ENCODE measurements at regions not wholly inside any gene's neighbourhood (a gene's known extent, or its start where the extent isn't known, plus 50 kb on each side); places are given as distances from the start of the nearest gene placed in this dataset.
A peak's percentile ranks its signal among the peaks of the same experiment; 100 is the strongest.
"Not testable (repeated sequence)": the region's sequence is repeated elsewhere in the genome, so short reads cannot be mapped to it uniquely, and the experiment has no call there.

- Histone ChIP-seq H3K79me2 (ENCODE audit: insufficient read depth, low read length) (peaks cover 10% of the 10 kb centered on the region), H3K4me1 (ENCODE audit: insufficient read depth, low read length) (no peaks in the 10 kb centered on the region), H3K36me3 (ENCODE audit: insufficient read depth, low read length) (peaks cover 17% of the 10 kb centered on the region), H3K27ac (ENCODE audit: low read length) (no peak overlapping the region), H3K4me2 (ENCODE audit: insufficient read depth, low read length) (no peak overlapping the region), H2AFZ (ENCODE audit: low read depth, low read length) (no peak overlapping the region), H3K9me3 (ENCODE audit: insufficient read depth, low read length, severe bottlenecking) (no peaks in the 10 kb centered on the region), H4K20me1 (ENCODE audit: insufficient read depth, low read length) (no peaks in the 10 kb centered on the region), H3K4me3 (ENCODE audit: low read depth in 1 of 2, low read length in 2 of 2) (no peak overlapping the region), H3K9ac (ENCODE audit: low read depth, low read length) (no peak overlapping the region), H3K27me3 (ENCODE audit: insufficient read depth, low read length, poor library complexity) (no peaks in the 10 kb centered on the region)
- no peak for DNase-seq
- ATAC-seq (ENCODE audit: insufficient read depth, low read depth): no peak
- no peak for TF ChIP-seq EZH2 (IDR thresholded peaks at IDR 0.05; ENCODE audit: borderline replicate concordance, low read depth, low read length, severe bottlenecking)
- TF ChIP-seq, protein P1, sequence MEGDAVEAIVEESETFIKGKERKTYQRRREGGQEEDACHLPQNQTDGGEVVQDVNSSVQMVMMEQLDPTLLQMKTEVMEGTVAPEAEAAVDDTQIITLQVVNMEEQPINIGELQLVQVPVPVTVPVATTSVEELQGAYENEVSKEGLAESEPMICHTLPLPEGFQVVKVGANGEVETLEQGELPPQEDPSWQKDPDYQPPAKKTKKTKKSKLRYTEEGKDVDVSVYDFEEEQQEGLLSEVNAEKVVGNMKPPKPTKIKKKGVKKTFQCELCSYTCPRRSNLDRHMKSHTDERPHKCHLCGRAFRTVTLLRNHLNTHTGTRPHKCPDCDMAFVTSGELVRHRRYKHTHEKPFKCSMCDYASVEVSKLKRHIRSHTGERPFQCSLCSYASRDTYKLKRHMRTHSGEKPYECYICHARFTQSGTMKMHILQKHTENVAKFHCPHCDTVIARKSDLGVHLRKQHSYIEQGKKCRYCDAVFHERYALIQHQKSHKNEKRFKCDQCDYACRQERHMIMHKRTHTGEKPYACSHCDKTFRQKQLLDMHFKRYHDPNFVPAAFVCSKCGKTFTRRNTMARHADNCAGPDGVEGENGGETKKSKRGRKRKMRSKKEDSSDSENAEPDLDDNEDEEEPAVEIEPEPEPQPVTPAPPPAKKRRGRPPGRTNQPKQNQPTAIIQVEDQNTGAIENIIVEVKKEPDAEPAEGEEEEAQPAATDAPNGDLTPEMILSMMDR (IDR thresholded peaks at IDR 0.05; ENCODE audit: borderline replicate concordance, extremely low read depth, low read length, poor library complexity, severe bottlenecking): no peak
Measured at GRCh38 chr6:21785164-21785563, 191.6 kb downstream of the SOX4 start.

GRCh38 chr6:21791056-21791455 lies 197.5 kb downstream of the SOX4 start:
- Histone ChIP-seq H3K79me2 (ENCODE audit: insufficient read depth, low read length) (no peaks in the 10 kb centered on the region; the same call in 1 of the 2 replicates), H3K27ac (ENCODE audit: low read length) (no peak overlapping the region)
- ATAC-seq (ENCODE audit: insufficient read depth, low read depth): no peak

GRCh38 chr6:21791581-21791980 lies 198.0 kb downstream of the SOX4 start:
- no peaks in the 10 kb centered on the region for H4K20me1 ChIP-seq (ENCODE audit: insufficient read depth, low read length)
- H3K27ac ChIP-seq (ENCODE audit: low read length): peak overlapping the region; percentile 46; the same call in 1 of the 2 replicates
- H3K79me2 ChIP-seq (ENCODE audit: insufficient read depth, low read length): no peaks in the 10 kb centered on the region; the same call in 1 of the 2 replicates
- H2AFZ ChIP-seq (ENCODE audit: low read depth, low read length): no peak overlapping the region
- no peak for ATAC-seq (ENCODE audit: insufficient read depth, low read depth)
- peaks cover 4% of the 10 kb centered on the region for H3K36me3 ChIP-seq (ENCODE audit: insufficient read depth, low read length)
- H3K4me3 ChIP-seq (ENCODE audit: low read depth in 1 of 2, low read length in 2 of 2): no peak overlapping the region
- DNase-seq: no peak
- no peak overlapping the region for H3K9ac ChIP-seq (ENCODE audit: low read depth, low read length)
- no peak for TF ChIP-seq EZH2 (IDR thresholded peaks at IDR 0.05; ENCODE audit: borderline replicate concordance, low read depth, low read length, severe bottlenecking)
- TF ChIP-seq, protein P1 (IDR thresholded peaks at IDR 0.05; ENCODE audit: borderline replicate concordance, extremely low read depth, low read length, poor library complexity, severe bottlenecking): no peak
- no peak overlapping the region for H3K4me2 ChIP-seq (ENCODE audit: insufficient read depth, low read length)
- H3K27me3 ChIP-seq (ENCODE audit: insufficient read depth, low read length, poor library complexity): no peaks in the 10 kb centered on the region
- H3K9me3 ChIP-seq (ENCODE audit: insufficient read depth, low read length, severe bottlenecking): no peaks in the 10 kb centered on the region
- H3K4me1 ChIP-seq (ENCODE audit: insufficient read depth, low read length): no peaks in the 10 kb centered on the region

More at GRCh38 chr6:21791056-21791455, 197.5 kb downstream of the SOX4 start:
- H4K20me1 ChIP-seq (ENCODE audit: insufficient read depth, low read length): no peaks in the 10 kb centered on the region
- H3K9ac ChIP-seq (ENCODE audit: low read depth, low read length): no peak overlapping the region
- H3K36me3 ChIP-seq (ENCODE audit: insufficient read depth, low read length): peaks cover 6% of the 10 kb centered on the region
- H3K4me3 ChIP-seq (ENCODE audit: low read depth in 1 of 2, low read length in 2 of 2): no peak overlapping the region
- DNase-seq: no peak
- no peaks in the 10 kb centered on the region for H3K4me1 ChIP-seq (ENCODE audit: insufficient read depth, low read length)
- H3K9me3 ChIP-seq (ENCODE audit: insufficient read depth, low read length, severe bottlenecking): no peaks in the 10 kb centered on the region
- no peak overlapping the region for H2AFZ ChIP-seq (ENCODE audit: low read depth, low read length)
- TF ChIP-seq, protein P1 (IDR thresholded peaks at IDR 0.05; ENCODE audit: borderline replicate concordance, extremely low read depth, low read length, poor library complexity, severe bottlenecking): no peak
- TF ChIP-seq EZH2 (IDR thresholded peaks at IDR 0.05; ENCODE audit: borderline replicate concordance, low read depth, low read length, severe bottlenecking): no peak
- no peaks in the 10 kb centered on the region for H3K27me3 ChIP-seq (ENCODE audit: insufficient read depth, low read length, poor library complexity)
- H3K4me2 ChIP-seq (ENCODE audit: insufficient read depth, low read length): no peak overlapping the region

DNA sequence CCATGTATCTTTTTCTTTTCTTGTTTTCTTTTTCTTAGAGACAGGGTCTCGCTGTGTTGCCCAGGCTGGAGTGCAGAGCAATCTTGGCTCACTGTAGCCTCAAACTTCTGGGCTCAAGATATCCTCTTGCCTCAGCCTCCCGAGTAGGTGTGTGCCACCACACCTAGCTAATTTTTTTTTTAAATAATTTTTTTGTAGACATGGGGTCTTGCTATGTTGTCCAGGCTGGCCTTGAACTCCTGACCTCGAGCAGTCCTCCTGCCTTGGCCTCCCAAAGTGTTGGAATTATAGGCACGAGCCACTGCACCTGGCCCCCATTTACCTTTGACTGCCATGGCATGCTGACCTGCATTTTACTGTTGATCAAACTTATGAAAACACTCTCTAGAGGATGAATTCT lies 198.6 kb downstream of the SOX4 start:
- no peaks in the 10 kb centered on the region for H3K9me3 ChIP-seq (ENCODE audit: insufficient read depth, low read length, severe bottlenecking)
- no peaks in the 10 kb centered on the region for H3K27me3 ChIP-seq (ENCODE audit: insufficient read depth, low read length, poor library complexity)
- no peak overlapping the region for H2AFZ ChIP-seq (ENCODE audit: low read depth, low read length)
- no peak for ATAC-seq (ENCODE audit: insufficient read depth, low read depth)
- peaks cover 4% of the 10 kb centered on the region for H3K36me3 ChIP-seq (ENCODE audit: insufficient read depth, low read length)
- no peak overlapping the region for H3K4me2 ChIP-seq (ENCODE audit: insufficient read depth, low read length)
- no peaks in the 10 kb centered on the region for H3K4me1 ChIP-seq (ENCODE audit: insufficient read depth, low read length)
- H4K20me1 ChIP-seq (ENCODE audit: insufficient read depth, low read length): no peaks in the 10 kb centered on the region
- no peaks in the 10 kb centered on the region; the same call in 1 of the 2 replicates for H3K79me2 ChIP-seq (ENCODE audit: insufficient read depth, low read length)
- no peak overlapping the region for H3K4me3 ChIP-seq (ENCODE audit: low read depth in 1 of 2, low read length in 2 of 2)
- H3K27ac ChIP-seq (ENCODE audit: low read length): no peak overlapping the region
- no peak for TF ChIP-seq EZH2 (IDR thresholded peaks at IDR 0.05; ENCODE audit: borderline replicate concordance, low read depth, low read length, severe bottlenecking)
- TF ChIP-seq, protein P1 (IDR thresholded peaks at IDR 0.05; ENCODE audit: borderline replicate concordance, extremely low read depth, low read length, poor library complexity, severe bottlenecking): no peak
- no peak overlapping the region for H3K9ac ChIP-seq (ENCODE audit: low read depth, low read length)
- no peak for DNase-seq

- H3K79me2 ChIP-seq (ENCODE audit: insufficient read depth, low read length); H3K9me3 ChIP-seq (ENCODE audit: insufficient read depth, low read length, severe bottlenecking); H4K20me1 ChIP-seq (ENCODE audit: insufficient read depth, low read length); H3K4me3 ChIP-seq (ENCODE audit: low read depth in 1 of 2, low read length in 2 of 2); H3K27me3 ChIP-seq (ENCODE audit: insufficient read depth, low read length, poor library complexity); H3K4me1 ChIP-seq (ENCODE audit: insufficient read depth, low read length); DNase-seq; ATAC-seq (ENCODE audit: insufficient read depth, low read depth); H3K27ac ChIP-seq (ENCODE audit: low read length); H3K36me3 ChIP-seq (ENCODE audit: insufficient read depth, low read length); H3K9ac ChIP-seq (ENCODE audit: low read depth, low read length); H3K4me2 ChIP-seq (ENCODE audit: insufficient read depth, low read length); H2AFZ ChIP-seq (ENCODE audit: low read depth, low read length): not testable (repeated sequence)
Measured at GRCh38 chr6:21796979-21797378, 203.4 kb downstream of the SOX4 start.
